HUES48 (cell line): ENCODE measurements at regions not wholly inside any gene's neighbourhood (a gene's known extent, or its start where the extent isn't known, plus 50 kb on each side); places are given as distances from the start of the nearest gene placed in this dataset.

Experiments used
- H3K27ac ChIP-seq: one replicate; pipeline ENCODE4 v1.7.0; 2013; ENCODE audit warnings: low read depth, low read length, inconsistent platforms
- H3K27me3 ChIP-seq: 2 replicates; pipeline ENCODE4 v1.6.1; 2013; ENCODE audit warnings: mild to moderate bottlenecking, low read length; ENCODE audit not compliant: control insufficient read depth, insufficient read depth
- H3K36me3 ChIP-seq: 2 replicates; pipeline ENCODE4 v1.6.1; 2013; ENCODE audit warnings: low read length; ENCODE audit not compliant: control insufficient read depth, insufficient read depth
- H3K4me1 ChIP-seq: 2 replicates; pipeline ENCODE4 v1.6.1; 2013; ENCODE audit warnings: mild to moderate bottlenecking, low read length; ENCODE audit not compliant: control insufficient read depth, insufficient read depth
- H3K4me3 ChIP-seq: 2 replicates; pipeline ENCODE4 v1.5.1; 2013; ENCODE audit warnings: mild to moderate bottlenecking, low read depth, low read length
- H3K9ac ChIP-seq: 2 replicates; pipeline ENCODE4 v1.6.1; 2013; ENCODE audit warnings: mild to moderate bottlenecking, low read depth, low read length, moderate library complexity
- H3K9me3 ChIP-seq: 2 replicates; pipeline ENCODE4 v1.6.1; 2013; ENCODE audit warnings: low read length; ENCODE audit not compliant: control insufficient read depth, insufficient read depth

DNA sequence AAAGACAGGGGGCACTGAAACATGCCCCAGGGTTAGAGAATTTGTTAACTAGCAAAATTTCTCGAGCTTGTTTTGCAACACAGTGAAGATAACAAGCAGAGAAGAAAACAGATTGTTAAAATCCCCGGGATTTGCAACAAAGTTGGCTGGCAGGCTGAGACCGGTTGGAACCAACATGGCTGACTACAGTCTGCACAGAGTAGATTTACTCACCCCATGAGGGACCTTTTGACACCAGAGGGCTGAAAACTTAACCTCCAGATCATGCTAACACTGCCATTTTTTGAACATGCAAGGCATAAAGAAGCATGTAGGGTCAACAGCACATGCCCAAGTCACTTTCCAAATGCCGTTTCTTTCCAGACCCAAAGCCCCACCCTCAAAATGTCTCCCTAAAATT lies 95.2 kb upstream of the TMEM26 start:
- H3K27ac ChIP-seq, result no peak overlapping the region
- H3K9ac ChIP-seq, result no peak overlapping the region
- H3K9me3 ChIP-seq, result no peaks in the 10 kb centered on the region
- H3K4me1 ChIP-seq, result no peaks in the 10 kb centered on the region
- H3K4me3 ChIP-seq, result no peak overlapping the region
- no peaks in the 10 kb centered on the region for H3K36me3 ChIP-seq
- H3K27me3 ChIP-seq, result no peaks in the 10 kb centered on the region

- Histone ChIP-seq H3K4me3 (no peak overlapping the region), H3K4me1 (no peaks in the 10 kb centered on the region), H3K27me3 (no peaks in the 10 kb centered on the region), H3K36me3 (no peaks in the 10 kb centered on the region), H3K9ac (no peak overlapping the region), H3K27ac (no peak overlapping the region), H3K9me3 (no peaks in the 10 kb centered on the region)
These were observed 94.1 kb upstream of the TMEM26 start for GRCh38 chr10:61547297-61547696.

DNA sequence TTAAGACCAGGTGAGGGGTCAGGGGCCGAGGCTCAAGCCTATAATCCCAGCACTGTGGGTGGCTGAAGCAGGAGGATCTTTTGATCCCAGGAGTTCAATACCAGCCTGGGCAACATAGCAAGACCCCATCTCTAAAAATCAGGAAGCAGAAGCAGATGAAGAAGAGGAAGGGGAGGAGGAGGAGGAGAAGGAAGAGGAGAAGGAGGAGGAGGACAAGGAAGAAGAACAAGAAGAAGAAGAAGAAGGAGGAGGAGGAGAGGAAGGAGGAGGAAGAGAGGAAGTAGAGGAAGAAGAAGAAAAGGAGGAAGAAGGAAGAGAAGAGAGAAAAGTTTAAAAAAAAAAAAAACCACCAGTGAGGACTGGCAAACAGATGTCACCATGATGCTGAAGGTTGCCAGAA lies 92.0 kb upstream of the TMEM26 start:
- Histone ChIP-seq H3K4me1 (no peaks in the 10 kb centered on the region), H3K4me3 (no peak overlapping the region), H3K27me3 (no peaks in the 10 kb centered on the region), H3K27ac (no peak overlapping the region), H3K9ac (no peak overlapping the region), H3K9me3 (no peaks in the 10 kb centered on the region), H3K36me3 (no peaks in the 10 kb centered on the region)

DNA sequence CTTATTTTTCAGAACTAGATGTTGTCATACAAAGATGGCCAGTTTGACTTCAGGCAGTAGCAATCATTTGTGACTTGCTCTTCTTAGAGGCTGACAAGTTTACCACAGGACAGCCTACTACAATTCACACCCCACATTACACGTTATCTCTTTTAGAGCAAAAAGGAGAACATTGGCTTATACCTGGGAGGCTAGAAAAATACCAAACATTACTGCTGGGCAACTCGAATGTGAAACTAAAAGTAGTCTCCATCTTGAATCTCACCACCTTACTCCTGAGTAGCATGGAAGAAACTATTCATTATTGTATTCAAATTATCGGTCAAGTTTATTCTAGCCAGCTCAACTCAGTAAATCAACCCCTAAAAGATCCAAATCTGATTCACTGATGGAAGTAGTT lies 90.7 kb upstream of the TMEM26 start:
- H3K9ac ChIP-seq, result no peak overlapping the region
- no peaks in the 10 kb centered on the region for H3K4me1 ChIP-seq
- H3K27ac ChIP-seq, result no peak overlapping the region
- H3K27me3 ChIP-seq, result no peaks in the 10 kb centered on the region
- no peaks in the 10 kb centered on the region for H3K9me3 ChIP-seq
- H3K4me3 ChIP-seq, result no peak overlapping the region
- H3K36me3 ChIP-seq, result no peaks in the 10 kb centered on the region

DNA sequence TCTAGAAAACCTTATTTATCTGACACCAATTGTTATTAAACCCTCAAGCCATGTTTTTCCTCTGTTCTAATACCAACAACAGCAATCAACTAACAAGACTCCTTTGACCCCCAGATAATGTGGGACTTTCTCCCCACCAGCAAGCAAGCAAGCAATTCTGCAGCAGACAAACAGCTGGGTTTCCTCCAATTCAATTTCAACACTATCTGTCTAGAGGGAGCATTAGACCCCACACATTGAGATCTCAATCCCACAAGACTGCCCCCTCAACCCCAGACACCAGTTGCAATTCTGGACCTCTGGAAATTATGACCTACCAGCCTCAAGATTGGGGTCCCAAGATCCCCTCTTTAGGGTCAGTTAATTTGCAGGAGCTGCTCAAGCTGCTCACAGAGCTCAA lies 89.4 kb upstream of the TMEM26 start:
- H3K36me3 ChIP-seq, result no peaks in the 10 kb centered on the region
- H3K27me3 ChIP-seq, result no peaks in the 10 kb centered on the region
- H3K4me1 ChIP-seq, result no peaks in the 10 kb centered on the region
- no peak overlapping the region for H3K27ac ChIP-seq
- H3K9ac ChIP-seq, result no peak overlapping the region
- H3K4me3 ChIP-seq, result no peak overlapping the region
- H3K9me3 ChIP-seq, result no peaks in the 10 kb centered on the region

- no peak overlapping the region for H3K4me3 ChIP-seq
- H3K4me1 ChIP-seq, result no peaks in the 10 kb centered on the region
- H3K9me3 ChIP-seq, result no peaks in the 10 kb centered on the region
- H3K27ac ChIP-seq, result no peak overlapping the region
- no peaks in the 10 kb centered on the region for H3K27me3 ChIP-seq
- no peaks in the 10 kb centered on the region for H3K36me3 ChIP-seq
- no peak overlapping the region for H3K9ac ChIP-seq
These were observed 88.8 kb upstream of the TMEM26 start for GRCh38 chr10:61541960-61542359.

DNA sequence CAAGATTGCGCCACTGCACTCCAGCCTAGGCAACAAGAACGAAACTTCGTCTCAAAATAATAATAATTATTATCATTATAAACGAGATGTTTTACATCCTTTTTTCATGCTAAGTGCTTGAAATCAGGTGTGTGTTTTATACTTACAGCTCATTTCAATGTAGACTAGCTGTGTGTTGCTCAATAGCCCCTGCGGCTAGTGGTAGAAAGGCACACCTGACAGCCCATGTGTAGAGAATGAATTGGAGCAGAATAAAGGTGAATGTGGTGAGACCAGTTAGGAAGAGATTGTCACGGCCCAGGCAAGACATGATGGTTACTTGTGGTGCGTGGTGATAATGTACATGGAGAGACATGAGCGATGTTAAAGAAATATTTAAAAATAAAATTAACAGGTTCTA lies 86.7 kb upstream of the TMEM26 start:
- Histone ChIP-seq H3K4me1 (no peaks in the 10 kb centered on the region), H3K27me3 (no peaks in the 10 kb centered on the region), H3K27ac (no peak overlapping the region), H3K4me3 (no peak overlapping the region), H3K36me3 (no peaks in the 10 kb centered on the region), H3K9me3 (no peaks in the 10 kb centered on the region), H3K9ac (no peak overlapping the region)

DNA sequence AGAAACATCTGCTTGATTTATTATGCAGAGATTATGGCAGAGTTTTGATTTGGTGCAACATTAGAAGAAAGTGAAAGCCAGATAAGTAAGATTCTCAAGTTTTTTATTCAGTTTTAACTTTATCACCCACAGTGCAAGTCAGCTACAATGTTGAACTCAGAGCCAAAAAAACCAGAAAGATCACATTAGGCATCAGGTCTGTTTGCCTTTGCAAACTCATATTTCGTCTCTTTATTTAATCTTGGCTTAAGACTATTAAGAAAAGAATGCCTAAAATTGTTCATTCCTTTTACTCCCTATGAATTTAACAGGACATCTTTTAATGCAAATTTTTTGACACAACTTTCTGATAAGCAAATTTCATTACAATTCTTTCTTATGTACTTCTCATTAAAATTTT lies 76.0 kb upstream of the TMEM26 start:
- no peak overlapping the region for H3K4me3 ChIP-seq
- H3K27me3 ChIP-seq, result no peaks in the 10 kb centered on the region
- no peaks in the 10 kb centered on the region for H3K36me3 ChIP-seq
- H3K4me1 ChIP-seq, result no peaks in the 10 kb centered on the region
- H3K9me3 ChIP-seq, result no peaks in the 10 kb centered on the region
- H3K9ac ChIP-seq, result no peak overlapping the region
- H3K27ac ChIP-seq, result no peak overlapping the region

DNA sequence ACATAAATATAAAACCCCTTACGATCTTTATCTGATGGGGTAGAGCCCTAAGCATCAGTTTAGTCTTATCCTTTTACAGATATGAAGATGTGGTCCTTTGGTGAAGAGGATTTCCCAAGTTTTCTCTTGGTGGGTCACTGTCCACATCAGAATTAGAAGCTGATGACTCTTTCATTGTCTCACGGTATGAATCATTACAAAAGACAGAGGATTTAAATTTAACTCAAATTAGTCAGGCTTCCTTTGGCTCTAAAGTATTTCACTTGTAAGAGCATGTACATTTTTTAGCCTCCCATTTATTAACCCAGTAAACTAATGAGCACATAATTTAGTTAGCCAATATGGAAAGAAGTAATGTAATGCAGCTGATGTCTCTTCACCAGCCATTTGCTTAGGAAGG lies 49.9 kb upstream of the TMEM26 start:
- H3K27me3 ChIP-seq, result no peaks in the 10 kb centered on the region
- H3K36me3 ChIP-seq, result no peaks in the 10 kb centered on the region
- H3K9ac ChIP-seq, result no peak overlapping the region
- no peak overlapping the region for H3K27ac ChIP-seq
- H3K9me3 ChIP-seq, result no peaks in the 10 kb centered on the region
- no peak overlapping the region for H3K4me3 ChIP-seq
- H3K4me1 ChIP-seq, result no peaks in the 10 kb centered on the region
